Kidney (tissue), 13 donors: ENCODE measurements at regions not wholly inside any gene's neighbourhood (a gene's known extent, or its start where the extent isn't known, plus 50 kb on each side); places are given as distances from the start of the nearest gene placed in this dataset.
"Not testable (repeated sequence)": the region's sequence is repeated elsewhere in the genome, so short reads cannot be mapped to it uniquely, and the experiment has no call there.

Source experiments
- DNase-seq, 5 donors: peaks; one replicate each; pipeline ENCODE4 v3.0.0-alpha.2; 2013 to 2020
- FAIRE-seq: peaks from 2 replicates; lab custom pipeline; 2012; peaks lifted over from hg19 to GRCh38; lab: Jason Lieb, UNC
- H3K27ac ChIP-seq, 2 donors: one replicate each; pipeline ENCODE4 v1.7.0; 2013; ENCODE audit warnings: low read depth in 2 of 2, low read length in 2 of 2, inconsistent platforms in 1 of 2
- H3K27me3 ChIP-seq: one replicate; pipeline ENCODE4 v1.7.1; 2013; ENCODE audit warnings: low read length, inconsistent platforms; ENCODE audit not compliant: control insufficient read depth, insufficient read depth
- H3K36me3 ChIP-seq, 3 donors: one replicate each; pipeline versions ENCODE4 v1.7.0 to v1.7.1; 2013; ENCODE audit warnings: low read length in 3 of 3, control low read depth in 1 of 3, inconsistent platforms in 1 of 3; ENCODE audit not compliant: insufficient read depth in 3 of 3, control insufficient read depth in 2 of 3
- H3K4me1 ChIP-seq, 3 donors: one replicate each; pipeline versions ENCODE4 v1.7.0 to v1.7.1; 2013; ENCODE audit warnings: low read length in 3 of 3, inconsistent platforms in 1 of 3, low read depth in 1 of 3; ENCODE audit not compliant: control insufficient read depth in 2 of 3, insufficient read depth in 2 of 3
- H3K4me3 ChIP-seq, 3 donors: one replicate each; pipeline versions ENCODE4 v1.7.0 to v1.8.1; 2013; ENCODE audit warnings: low read length in 3 of 3, control low read depth in 1 of 3, inconsistent platforms in 1 of 3
- H3K9ac ChIP-seq, 3 donors: one replicate each; pipeline versions ENCODE4 v1.7.0 to v1.7.1; 2013; ENCODE audit warnings: low read length in 3 of 3, control low read depth in 1 of 3, inconsistent platforms in 1 of 3
- H3K9me3 ChIP-seq, 3 donors: one replicate each; pipeline versions ENCODE4 v1.7.0 to v1.7.1; 2013; ENCODE audit warnings: low read length in 3 of 3, control low read depth in 1 of 3, inconsistent platforms in 1 of 3; ENCODE audit not compliant: control insufficient read depth in 2 of 3, insufficient read depth in 1 of 3
- CTCF ChIP-seq: IDR thresholded peaks from 3 replicates; pipeline ENCODE4 v1.5.1; 2012; ENCODE audit warnings: mild to moderate bottlenecking, moderate library complexity, borderline replicate concordance; ENCODE audit not compliant: insufficient read depth; ENCODE audit errors: extremely low read depth
- intact Hi-C: fragments of 100-400 bp; cut with DNase I; formaldehyde crosslinking; loops from one replicate; pipeline ENCODE4 v1.11.1; 2022
- donor health status: control.
- donor health status: control.
- donor health status: control.
- donor health status: control.
- donor health status: control.
- donor health status: DM: yes; HTN: yes; CAD: no.
- donor health status: Normal renal cell carcinoma (clear cell type).

GRCh38 chr5:82720213-82721086 is 356.7 kb downstream of the TMEM167A start:
- no peak for FAIRE-seq
- intact Hi-C loops = no loop called here
- H3K9me3 ChIP-seq = no peaks in the 10 kb centered on the region

GRCh38 chr5:82719368-82719767 is 357.8 kb downstream of the TMEM167A start:
- H3K9ac ChIP-seq = no peak overlapping the region
- no peaks in the 10 kb centered on the region for H3K9me3 ChIP-seq
- H3K4me1 ChIP-seq = peaks cover 0 to 2% (median 0%) of the 10 kb centered on the region in 3 donors
- FAIRE-seq (no peak), DNase-seq (peak in 2 of 5 donors; percentile 53 to 76)
- H3K27ac ChIP-seq = no peak overlapping the region
- intact Hi-C loops = no loop called here
- no peaks in the 10 kb centered on the region for H3K36me3 ChIP-seq
- no peaks in the 10 kb centered on the region for H3K27me3 ChIP-seq
- TF ChIP-seq CTCF = no peak
- H3K4me3 ChIP-seq = no peak overlapping the region

More at GRCh38 chr5:82720213-82721086, 356.7 kb downstream of the TMEM167A start:
- Histone ChIP-seq H3K4me1 (peaks cover 0 to 2% (median 0%) of the 10 kb centered on the region in 3 donors), H3K4me3 (no peak overlapping the region), H3K36me3 (no peaks in the 10 kb centered on the region), H3K9ac (no peak overlapping the region), H3K27ac (no peak overlapping the region), H3K27me3 (no peaks in the 10 kb centered on the region)
- TF ChIP-seq CTCF = no peak
- no peak for DNase-seq

DNA sequence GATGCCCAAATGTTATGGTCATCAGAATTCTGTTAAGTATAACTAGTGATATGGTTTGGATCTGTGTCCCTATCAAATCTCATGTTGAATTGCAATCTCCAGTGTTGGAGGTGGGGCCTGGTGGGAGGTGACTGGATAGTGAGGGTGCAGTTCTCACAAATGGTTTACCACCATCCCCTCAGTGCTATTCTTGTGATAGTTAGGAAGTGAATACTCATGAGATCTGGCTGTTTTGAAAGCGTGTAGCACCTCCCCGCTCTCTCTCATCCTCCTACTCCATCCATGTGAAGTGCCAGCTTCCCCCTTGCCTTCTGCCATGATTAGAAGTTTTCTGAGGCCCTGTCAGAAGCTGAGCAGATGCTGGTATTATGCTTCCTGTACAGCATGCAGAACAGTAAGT is 359.5 kb downstream of the TMEM167A start:
- no peaks in the 10 kb centered on the region for H3K27me3 ChIP-seq
- no peak for DNase-seq
- intact Hi-C loops = no loop called here
- H3K36me3 ChIP-seq = no peaks in the 10 kb centered on the region
- no peak overlapping the region for H3K27ac ChIP-seq
- no peaks in the 10 kb centered on the region for H3K9me3 ChIP-seq
- no peak overlapping the region for H3K9ac ChIP-seq
- FAIRE-seq = no peak
- no peak overlapping the region for H3K4me3 ChIP-seq
- no peak for TF ChIP-seq CTCF
- H3K4me1 ChIP-seq = peaks cover 0 to 2% (median 0%) of the 10 kb centered on the region in 3 donors

GRCh38 chr5:82714732-82715131 is 362.5 kb downstream of the TMEM167A start:
- H3K27ac ChIP-seq, FAIRE-seq, intact Hi-C loops, H3K27me3 ChIP-seq, H3K9me3 ChIP-seq, H3K9ac ChIP-seq, H3K4me1 ChIP-seq, H3K36me3 ChIP-seq, DNase-seq, H3K4me3 ChIP-seq: not testable (repeated sequence)
